CD4-positive, CD25-positive, alpha-beta regulatory T cell (primary cell): ENCODE measurements at regions not wholly inside any gene's neighbourhood (a gene's known extent, or its start where the extent isn't known, plus 50 kb on each side); places are given as distances from the start of the nearest gene placed in this dataset.
"Not testable (repeated sequence)": the region's sequence is repeated elsewhere in the genome, so short reads cannot be mapped to it uniquely, and the experiment has no call there.

Experiments used
- ATAC-seq, 2 donors: fragments of 150-1000 bp; cut with Tn5 transposase; one replicate each; pipeline ENCODE4 v1.10.0; 2021; ENCODE audit warnings: low read depth in 2 of 2, moderate number of reproducible peaks in 2 of 2, moderate library complexity in 1 of 2
- DNase-seq, 3 donors: peaks; one replicate each; pipeline versions ENCODE4 v3.0.0 to v3.0.0-alpha.2; 2012 to 2022; ENCODE audit warnings: mixed read lengths in 1 of 3
- H3K27ac ChIP-seq: one replicate; pipeline ENCODE4 v1.7.0; 2013; ENCODE audit warnings: mild to moderate bottlenecking, low read length; ENCODE audit not compliant: insufficient read depth, poor library complexity, severe bottlenecking
- H3K27me3 ChIP-seq: one replicate; pipeline ENCODE4 v1.7.0; 2013; ENCODE audit warnings: low read length; ENCODE audit not compliant: control insufficient read depth, insufficient read depth
- H3K36me3 ChIP-seq: one replicate; pipeline ENCODE4 v1.7.0; 2013; ENCODE audit warnings: mild to moderate bottlenecking, low read length, moderate library complexity; ENCODE audit not compliant: control insufficient read depth, insufficient read depth
- H3K4me1 ChIP-seq: 2 replicates; pipeline ENCODE4 v1.7.0; 2013; ENCODE audit warnings: mild to moderate bottlenecking, low read length; ENCODE audit not compliant: insufficient read depth, control insufficient read depth, poor library complexity, severe bottlenecking
- H3K4me3 ChIP-seq: one replicate; pipeline ENCODE4 v1.7.0; 2013; ENCODE audit warnings: low read depth, mild to moderate bottlenecking, low read length, moderate library complexity
- H3K9me3 ChIP-seq, 2 experiments: 1 replicate in 1 of 2; 2 replicates in 1 of 2; pipeline ENCODE4 v1.7.0; 2013; ENCODE audit warnings: low read length in 2 of 2, mild to moderate bottlenecking in 1 of 2, moderate library complexity in 1 of 2; ENCODE audit not compliant: control insufficient read depth in 2 of 2
- H3K27ac Mint-ChIP-seq, 3 donors: one replicate each; pipeline ENCODE4 v1.8.0; 2020 to 2022; ENCODE audit warnings: mild to moderate bottlenecking in 3 of 3, mixed read lengths in 3 of 3, moderate library complexity in 2 of 3
- H3K27me3 Mint-ChIP-seq: one replicate; pipeline ENCODE4 v1.8.0; 2022; ENCODE audit warnings: mild to moderate bottlenecking, mixed read lengths
- H3K36me3 Mint-ChIP-seq: one replicate; pipeline ENCODE4 v1.8.0; 2020; ENCODE audit warnings: mixed read lengths
- H3K4me1 Mint-ChIP-seq, 4 donors: one replicate each; pipeline ENCODE4 v1.8.0; 2020 to 2022; ENCODE audit warnings: mixed read lengths in 4 of 4, mild to moderate bottlenecking in 1 of 4
- H3K4me3 Mint-ChIP-seq, 4 donors: one replicate each; pipeline ENCODE4 v1.8.0; 2020 to 2022; ENCODE audit warnings: mild to moderate bottlenecking in 4 of 4, mixed read lengths in 4 of 4, moderate library complexity in 3 of 4
- H3K9me3 Mint-ChIP-seq, 7 donors: one replicate each; pipeline ENCODE4 v1.8.0; 2020 to 2022; ENCODE audit warnings: mixed read lengths in 7 of 7, mild to moderate bottlenecking in 3 of 7, moderate library complexity in 2 of 7

- no peaks in the 10 kb centered on the region for H3K4me1 ChIP-seq
- Mint-ChIP-seq H3K27me3 (no peaks in the 10 kb centered on the region), H3K4me1 (no peaks in the 10 kb centered on the region), H3K27ac (no peak overlapping the region), H3K36me3 (no peaks in the 10 kb centered on the region), H3K9me3 (peaks cover 0 to 5% (median 0%) of the 10 kb centered on the region in 7 donors), H3K4me3 (no peak overlapping the region)
- ATAC-seq (no peak), DNase-seq (no peak)
- H3K4me3 ChIP-seq: no peak overlapping the region
- H3K27me3 ChIP-seq: no peaks in the 10 kb centered on the region
- no peaks in the 10 kb centered on the region for H3K9me3 ChIP-seq
- H3K27ac ChIP-seq: no peak overlapping the region
- no peaks in the 10 kb centered on the region for H3K36me3 ChIP-seq
Observed at GRCh38 chr4:164252286-164252685, 501.6 kb upstream of the SMIM31 start.

DNA sequence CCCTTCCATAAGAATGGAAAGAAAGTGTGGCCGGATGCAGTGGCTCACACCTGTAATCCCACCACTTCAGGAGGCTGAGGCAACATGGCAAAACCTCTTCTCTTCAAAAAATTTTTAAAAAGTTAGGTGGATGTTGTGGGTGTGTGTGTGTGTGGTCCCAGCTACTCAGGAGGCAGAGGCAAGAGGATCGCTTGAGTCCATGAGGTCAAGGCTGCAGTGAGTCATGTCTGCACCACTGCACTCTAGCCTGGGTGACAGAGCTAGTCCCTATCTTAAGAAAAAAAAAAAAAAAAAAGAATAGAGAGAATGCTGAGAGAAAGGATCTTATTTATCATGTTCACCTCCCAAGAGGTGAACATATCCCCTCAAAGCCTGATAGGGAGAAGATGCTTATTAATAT lies 492.1 kb upstream of the SMIM31 start:
- H3K27ac ChIP-seq: no peak overlapping the region
- peaks cover 0 to 2% (median 0%) of the 10 kb centered on the region in 7 donors for H3K9me3 Mint-ChIP-seq
- H3K4me1 Mint-ChIP-seq: no peaks in the 10 kb centered on the region
- H3K4me3 Mint-ChIP-seq: no peak overlapping the region
- H3K9me3 ChIP-seq: no peaks in the 10 kb centered on the region
- H3K36me3 Mint-ChIP-seq: no peaks in the 10 kb centered on the region
- DNase-seq: no peak
- H3K4me3 ChIP-seq: no peak overlapping the region
- no peaks in the 10 kb centered on the region for H3K36me3 ChIP-seq
- H3K4me1 ChIP-seq: no peaks in the 10 kb centered on the region
- no peak overlapping the region for H3K27ac Mint-ChIP-seq
- no peaks in the 10 kb centered on the region for H3K27me3 Mint-ChIP-seq
- ATAC-seq: no peak
- no peaks in the 10 kb centered on the region for H3K27me3 ChIP-seq

GRCh38 chr4:164262508-164262907 lies 491.4 kb upstream of the SMIM31 start:
- H3K27ac Mint-ChIP-seq: not testable (repeated sequence)

DNA sequence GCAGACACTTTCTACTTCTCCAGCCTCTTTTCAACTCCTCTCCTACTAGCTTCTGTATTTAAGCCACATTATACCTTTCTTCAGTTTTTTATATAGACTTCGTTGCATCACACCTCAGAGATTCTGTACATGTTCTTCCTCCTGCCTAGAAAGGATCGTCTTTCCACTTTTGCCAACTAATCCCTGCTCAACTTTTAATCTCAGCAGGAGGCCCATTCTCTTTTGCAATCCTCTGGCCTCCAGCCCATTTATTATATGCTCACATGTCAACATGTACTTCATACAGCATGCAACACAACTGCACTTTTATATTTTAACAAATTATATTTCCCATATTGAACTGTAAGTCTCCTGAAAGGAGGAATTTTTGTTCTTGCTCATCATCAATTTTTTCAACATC lies 476.5 kb upstream of the SMIM31 start:
- not testable (repeated sequence) for H3K36me3 ChIP-seq, DNase-seq, H3K27ac ChIP-seq, H3K4me3 Mint-ChIP-seq, ATAC-seq, H3K27ac Mint-ChIP-seq, H3K9me3 ChIP-seq, H3K4me1 ChIP-seq, H3K27me3 ChIP-seq, H3K36me3 Mint-ChIP-seq, H3K4me1 Mint-ChIP-seq, H3K4me3 ChIP-seq, H3K9me3 Mint-ChIP-seq, H3K27me3 Mint-ChIP-seq

More at GRCh38 chr4:164262508-164262907, 491.4 kb upstream of the SMIM31 start:
- not testable (repeated sequence) for DNase-seq, H3K27me3 ChIP-seq, H3K4me3 Mint-ChIP-seq, H3K4me1 Mint-ChIP-seq, H3K27ac ChIP-seq, H3K36me3 Mint-ChIP-seq, H3K9me3 Mint-ChIP-seq, H3K36me3 ChIP-seq, H3K4me1 ChIP-seq, ATAC-seq, H3K9me3 ChIP-seq, H3K27me3 Mint-ChIP-seq, H3K4me3 ChIP-seq

DNA sequence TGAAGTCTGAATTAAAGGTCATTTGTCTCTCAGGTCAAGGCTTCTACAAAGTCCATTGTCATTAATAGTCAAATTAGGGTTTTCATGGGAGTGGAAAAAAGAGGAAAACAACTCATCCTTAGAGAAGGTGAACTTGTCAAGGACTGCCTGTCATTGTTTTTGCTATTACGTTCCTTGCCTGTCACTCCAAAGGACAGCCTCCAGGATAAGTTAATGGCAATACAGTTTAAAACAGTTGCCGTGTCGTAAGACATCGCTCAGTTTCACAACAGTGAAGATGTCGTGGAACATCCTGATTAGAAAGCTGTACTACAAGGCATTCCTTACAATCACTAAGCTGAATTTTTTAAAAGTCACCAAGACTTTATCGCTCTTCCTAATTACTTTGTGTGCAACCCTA lies 466.8 kb upstream of the SMIM31 start:
- Histone ChIP-seq H3K27me3 (no peaks in the 10 kb centered on the region), H3K9me3 (no peaks in the 10 kb centered on the region), H3K4me1 (no peaks in the 10 kb centered on the region), H3K36me3 (no peaks in the 10 kb centered on the region), H3K4me3 (no peak overlapping the region), H3K27ac (no peak overlapping the region)
- Mint-ChIP-seq H3K4me3 (no peak overlapping the region), H3K27ac (no peak overlapping the region), H3K27me3 (no peaks in the 10 kb centered on the region), H3K4me1 (no peaks in the 10 kb centered on the region), H3K36me3 (no peaks in the 10 kb centered on the region), H3K9me3 (peaks cover 0 to 2% (median 0%) of the 10 kb centered on the region in 7 donors)
- DNase-seq (no peak), ATAC-seq (no peak)

DNA sequence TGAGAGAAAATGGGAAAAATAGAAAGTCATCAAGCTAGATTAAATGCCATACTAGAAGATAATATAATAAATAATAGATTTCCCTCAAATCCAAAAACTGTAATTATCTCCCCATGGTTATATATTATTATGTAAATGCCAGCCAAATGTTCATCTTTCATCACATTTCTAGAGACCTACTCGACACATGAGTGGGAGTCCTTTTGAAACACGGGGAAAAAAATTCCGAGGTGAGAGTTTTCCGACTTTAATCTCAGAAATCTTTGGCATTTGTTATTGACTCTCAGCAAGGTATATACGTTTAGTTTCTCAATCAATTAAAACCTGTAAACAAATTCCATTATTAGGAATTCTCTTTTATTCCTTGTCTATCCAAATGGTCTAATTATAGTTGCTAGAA lies 465.4 kb upstream of the SMIM31 start:
- no peak overlapping the region for H3K4me3 ChIP-seq
- Mint-ChIP-seq H3K36me3 (no peaks in the 10 kb centered on the region), H3K27ac (no peak overlapping the region), H3K27me3 (no peaks in the 10 kb centered on the region), H3K4me1 (no peaks in the 10 kb centered on the region), H3K9me3 (peaks cover 0 to 2% (median 0%) of the 10 kb centered on the region in 7 donors), H3K4me3 (no peak overlapping the region)
- H3K36me3 ChIP-seq: no peaks in the 10 kb centered on the region
- no peaks in the 10 kb centered on the region for H3K27me3 ChIP-seq
- H3K9me3 ChIP-seq: no peaks in the 10 kb centered on the region
- no peaks in the 10 kb centered on the region for H3K4me1 ChIP-seq
- ATAC-seq (no peak), DNase-seq (no peak)
- H3K27ac ChIP-seq: no peak overlapping the region

GRCh38 chr4:164293203-164293602 lies 460.7 kb upstream of the SMIM31 start:
- H3K9me3 Mint-ChIP-seq: peaks cover 0 to 3% (median 0%) of the 10 kb centered on the region in 7 donors

GRCh38 chr4:164293743-164294142 lies 460.2 kb upstream of the SMIM31 start:
- H3K4me1 ChIP-seq: no peaks in the 10 kb centered on the region
- no peaks in the 10 kb centered on the region for H3K27me3 ChIP-seq
- no peaks in the 10 kb centered on the region for H3K36me3 Mint-ChIP-seq
- no peak overlapping the region for H3K4me3 ChIP-seq
- no peak for DNase-seq
- H3K4me1 Mint-ChIP-seq: no peaks in the 10 kb centered on the region
- H3K27ac ChIP-seq: no peak overlapping the region
- H3K27me3 Mint-ChIP-seq: no peaks in the 10 kb centered on the region
- H3K9me3 ChIP-seq: no peaks in the 10 kb centered on the region
- no peaks in the 10 kb centered on the region for H3K36me3 ChIP-seq
- no peak overlapping the region for H3K27ac Mint-ChIP-seq
- ATAC-seq: no peak
- H3K9me3 Mint-ChIP-seq: peaks cover 0 to 3% (median 0%) of the 10 kb centered on the region in 7 donors
- no peak overlapping the region for H3K4me3 Mint-ChIP-seq

More at GRCh38 chr4:164293203-164293602, 460.7 kb upstream of the SMIM31 start:
- H3K4me3 Mint-ChIP-seq: no peak overlapping the region
- no peaks in the 10 kb centered on the region for H3K4me1 Mint-ChIP-seq
- Histone ChIP-seq H3K9me3 (no peaks in the 10 kb centered on the region), H3K4me1 (no peaks in the 10 kb centered on the region), H3K36me3 (no peaks in the 10 kb centered on the region), H3K27me3 (no peaks in the 10 kb centered on the region), H3K4me3 (no peak overlapping the region), H3K27ac (no peak overlapping the region)
- no peaks in the 10 kb centered on the region for H3K27me3 Mint-ChIP-seq
- H3K27ac Mint-ChIP-seq: no peak overlapping the region
- no peaks in the 10 kb centered on the region for H3K36me3 Mint-ChIP-seq
- ATAC-seq (no peak), DNase-seq (no peak)
